ENCODE measurements at regions not wholly inside any gene's neighbourhood (a gene's known extent, or its start where the extent isn't known, plus 50 kb on each side); places are given as distances from the start of the nearest gene placed in this dataset.
"Not testable (repeated sequence)": the region's sequence is repeated elsewhere in the genome, so short reads cannot be mapped to it uniquely, and the experiment has no call there.

GRCh38 chr12:131399000-131399399, 311.9 kb upstream of the SFSWAP start:
- DNase-seq (ENCODE audit: extremely low spot score) = no peak
- TF ChIP-seq CTCF (IDR thresholded peaks at IDR 0.05; ENCODE audit: control extremely low read depth, extremely low read depth, low read depth, missing control alignments) = no peak
- ChIA-PET POLR2A (no interaction called here), CTCF (no interaction called here)

- CTCF ChIA-PET; DNase-seq (ENCODE audit: extremely low spot score); POLR2A ChIA-PET: not testable (repeated sequence)
These were observed 310.1 kb upstream of the SFSWAP start for GRCh38 chr12:131400668-131401294.

- POLR2A ChIA-PET; DNase-seq (ENCODE audit: extremely low spot score); CTCF ChIA-PET: not testable (repeated sequence)
These were observed 308.8 kb upstream of the SFSWAP start for GRCh38 chr12:131401907-131402633.

- no peak for DNase-seq (ENCODE audit: extremely low spot score)
- POLR2A ChIA-PET = no interaction called here
- CTCF ChIA-PET = no interaction called here
- TF ChIP-seq CTCF (IDR thresholded peaks at IDR 0.05; ENCODE audit: control extremely low read depth, extremely low read depth, low read depth, missing control alignments) = no peak
These were observed 308.0 kb upstream of the SFSWAP start for GRCh38 chr12:131402781-131403396.

- DNase-seq (ENCODE audit: extremely low spot score) = no peak
- CTCF ChIA-PET = no interaction called here
- POLR2A ChIA-PET = no interaction called here
- no peak for TF ChIP-seq CTCF (IDR thresholded peaks at IDR 0.05; ENCODE audit: control extremely low read depth, extremely low read depth, low read depth, missing control alignments)
These were observed 307.2 kb upstream of the SFSWAP start for GRCh38 chr12:131403676-131404075.

- ChIA-PET CTCF (no interaction called here), POLR2A (no interaction called here)
- TF ChIP-seq CTCF (IDR thresholded peaks at IDR 0.05; ENCODE audit: control extremely low read depth, extremely low read depth, low read depth, missing control alignments) = no peak
- DNase-seq (ENCODE audit: extremely low spot score) = no peak
These were observed 306.2 kb upstream of the SFSWAP start for GRCh38 chr12:131404705-131405104.

- no peak for TF ChIP-seq CTCF (IDR thresholded peaks at IDR 0.05; ENCODE audit: control extremely low read depth, extremely low read depth, low read depth, missing control alignments)
- ChIA-PET POLR2A (no interaction called here), CTCF (no interaction called here)
- no peak for DNase-seq (ENCODE audit: extremely low spot score)
These were observed 303.5 kb upstream of the SFSWAP start for GRCh38 chr12:131407221-131408035.

All from GM10248 (cell line).